ENCODE measurements at regions not wholly inside any gene's neighbourhood (a gene's known extent, or its start where the extent isn't known, plus 50 kb on each side); places are given as distances from the start of the nearest gene placed in this dataset.

DNA sequence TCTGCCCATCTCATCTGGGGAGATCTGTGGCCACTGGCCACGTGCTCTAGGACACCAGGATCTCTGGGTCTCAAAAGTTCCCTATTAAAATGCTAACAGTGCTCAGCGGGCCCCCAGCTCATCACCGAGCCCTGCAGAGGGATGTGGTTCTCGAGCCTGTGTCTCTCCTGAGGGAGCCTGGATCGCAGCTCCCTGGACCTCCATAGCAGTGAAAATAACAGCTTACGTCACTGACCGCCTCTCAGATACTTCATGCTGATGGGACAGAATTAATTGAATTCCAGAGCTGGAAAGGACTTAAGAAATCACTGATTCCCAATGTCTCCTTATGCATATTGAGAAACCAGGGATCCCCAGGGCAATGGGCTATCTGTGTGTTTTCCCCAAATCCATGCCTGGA lies 90.0 kb downstream of the GALR1 start:
- Histone ChIP-seq H3K9ac (ENCODE audit: low read length) (no peak overlapping the region), H3K4me3 (ENCODE audit: low read length) (no peak overlapping the region), H3K36me3 (replicated peaks; ENCODE audit: low read depth, low read length) (no peaks in the 10 kb centered on the region), H3K79me2 (ENCODE audit: low read length) (no peaks in the 10 kb centered on the region), H3K9me3 (ENCODE audit: insufficient read depth, low read length) (no peaks in the 10 kb centered on the region), H4K20me1 (ENCODE audit: insufficient read depth, low read length) (no peaks in the 10 kb centered on the region), H2AFZ (ENCODE audit: low read depth, low read length) (no peak overlapping the region), H3K4me2 (ENCODE audit: low read length) (no peak overlapping the region), H3K4me1 (ENCODE audit: low read length) (no peaks in the 10 kb centered on the region), H3K27me3 (ENCODE audit: low read depth, low read length) (peaks cover 23% of the 10 kb centered on the region), H3K27ac (ENCODE audit: low read length) (no peak overlapping the region)
- TF ChIP-seq CTCF (IDR thresholded peaks at IDR 0.05; ENCODE audit: low read depth, low read length) (no peak), EZH2phosphoT487 (IDR thresholded peaks at IDR 0.05; ENCODE audit: low read depth) (no peak)

GRCh38 chr18:77340815-77341214 lies 91.2 kb downstream of the GALR1 start:
- Histone ChIP-seq H4K20me1 (ENCODE audit: insufficient read depth, low read length) (no peaks in the 10 kb centered on the region), H3K27ac (ENCODE audit: low read length) (no peak overlapping the region), H3K4me3 (ENCODE audit: low read length) (no peak overlapping the region), H3K36me3 (replicated peaks; ENCODE audit: low read depth, low read length) (no peaks in the 10 kb centered on the region), H3K4me1 (ENCODE audit: low read length) (no peaks in the 10 kb centered on the region), H3K79me2 (ENCODE audit: low read length) (no peaks in the 10 kb centered on the region), H3K4me2 (ENCODE audit: low read length) (no peak overlapping the region), H3K9ac (ENCODE audit: low read length) (no peak overlapping the region), H3K9me3 (ENCODE audit: insufficient read depth, low read length) (no peaks in the 10 kb centered on the region), H2AFZ (ENCODE audit: low read depth, low read length) (no peak overlapping the region), H3K27me3 (ENCODE audit: low read depth, low read length) (peaks cover 23% of the 10 kb centered on the region)
- TF ChIP-seq EZH2phosphoT487 (IDR thresholded peaks at IDR 0.05; ENCODE audit: low read depth) (no peak), CTCF (IDR thresholded peaks at IDR 0.05; ENCODE audit: low read depth, low read length) (no peak)

- no peaks in the 10 kb centered on the region for H3K4me1 ChIP-seq (ENCODE audit: low read length)
- H4K20me1 ChIP-seq (ENCODE audit: insufficient read depth, low read length) = no peaks in the 10 kb centered on the region
- H3K79me2 ChIP-seq (ENCODE audit: low read length) = no peaks in the 10 kb centered on the region
- no peak overlapping the region for H3K27ac ChIP-seq (ENCODE audit: low read length)
- no peak overlapping the region for H2AFZ ChIP-seq (ENCODE audit: low read depth, low read length)
- H3K4me2 ChIP-seq (ENCODE audit: low read length) = no peak overlapping the region
- no peak overlapping the region for H3K4me3 ChIP-seq (ENCODE audit: low read length)
- no peak overlapping the region for H3K9ac ChIP-seq (ENCODE audit: low read length)
- TF ChIP-seq EZH2phosphoT487 (IDR thresholded peaks at IDR 0.05; ENCODE audit: low read depth) (no peak), CTCF (IDR thresholded peaks at IDR 0.05; ENCODE audit: low read depth, low read length) (no peak)
- H3K27me3 ChIP-seq (ENCODE audit: low read depth, low read length) = peaks cover 21% of the 10 kb centered on the region
- no peaks in the 10 kb centered on the region for H3K36me3 ChIP-seq (replicated peaks; ENCODE audit: low read depth, low read length)
- no peaks in the 10 kb centered on the region for H3K9me3 ChIP-seq (ENCODE audit: insufficient read depth, low read length)
Measured at GRCh38 chr18:77341527-77342325, 92.1 kb downstream of the GALR1 start.

GRCh38 chr18:77342736-77343135 lies 93.1 kb downstream of the GALR1 start:
- Histone ChIP-seq H3K27ac (ENCODE audit: low read length) (no peak overlapping the region), H3K27me3 (ENCODE audit: low read depth, low read length) (peaks cover 11% of the 10 kb centered on the region), H3K4me2 (ENCODE audit: low read length) (no peak overlapping the region)

More at GRCh38 chr18:77342736-77343135, 93.1 kb downstream of the GALR1 start:
- Histone ChIP-seq H3K9ac (ENCODE audit: low read length) (no peak overlapping the region), H3K4me3 (ENCODE audit: low read length) (no peak overlapping the region), H3K36me3 (replicated peaks; ENCODE audit: low read depth, low read length) (no peaks in the 10 kb centered on the region), H3K79me2 (ENCODE audit: low read length) (no peaks in the 10 kb centered on the region), H2AFZ (ENCODE audit: low read depth, low read length) (no peak overlapping the region), H3K9me3 (ENCODE audit: insufficient read depth, low read length) (no peaks in the 10 kb centered on the region), H3K4me1 (ENCODE audit: low read length) (no peaks in the 10 kb centered on the region), H4K20me1 (ENCODE audit: insufficient read depth, low read length) (no peaks in the 10 kb centered on the region)
- TF ChIP-seq CTCF (IDR thresholded peaks at IDR 0.05; ENCODE audit: low read depth, low read length) (no peak), EZH2phosphoT487 (IDR thresholded peaks at IDR 0.05; ENCODE audit: low read depth) (no peak)
